ENCODE measurements at regions not wholly inside any gene's neighbourhood (a gene's known extent, or its start where the extent isn't known, plus 50 kb on each side); places are given as distances from the start of the nearest gene placed in this dataset.

DNA sequence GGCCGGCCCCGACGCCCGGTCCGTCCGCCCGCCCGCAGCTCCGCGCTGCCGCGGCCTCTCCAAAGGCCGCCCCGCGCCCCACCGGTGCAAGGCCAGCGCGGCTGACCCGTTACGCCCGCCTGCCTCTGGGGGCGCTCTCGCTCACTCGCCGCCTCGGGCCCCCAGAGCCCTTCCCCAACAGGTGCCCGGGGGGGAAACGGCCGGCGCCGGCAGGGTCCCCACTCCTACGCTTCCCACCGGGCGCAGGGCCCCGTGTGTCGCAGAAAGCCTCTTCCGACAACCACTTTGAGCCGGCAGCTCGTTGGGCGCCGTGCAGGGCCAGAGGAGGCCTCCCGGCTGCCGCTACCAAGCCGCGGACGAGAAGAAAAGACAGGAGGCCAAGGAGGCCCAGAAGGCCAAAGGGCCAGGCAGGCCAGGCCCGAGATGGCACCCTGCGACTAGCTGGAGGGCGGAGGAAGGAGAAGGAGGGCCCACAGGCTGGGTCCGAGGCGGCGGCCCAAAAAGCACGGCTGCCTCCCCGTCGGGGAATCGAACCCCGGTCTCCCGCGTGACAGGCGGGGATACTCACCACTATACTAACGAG, 64.9 kb upstream of the FCGR2A start:
- TF ChIP-seq POLR2A (IDR thresholded peaks at IDR 0.05): no peak
- TF ChIP-seq, protein P1, sequence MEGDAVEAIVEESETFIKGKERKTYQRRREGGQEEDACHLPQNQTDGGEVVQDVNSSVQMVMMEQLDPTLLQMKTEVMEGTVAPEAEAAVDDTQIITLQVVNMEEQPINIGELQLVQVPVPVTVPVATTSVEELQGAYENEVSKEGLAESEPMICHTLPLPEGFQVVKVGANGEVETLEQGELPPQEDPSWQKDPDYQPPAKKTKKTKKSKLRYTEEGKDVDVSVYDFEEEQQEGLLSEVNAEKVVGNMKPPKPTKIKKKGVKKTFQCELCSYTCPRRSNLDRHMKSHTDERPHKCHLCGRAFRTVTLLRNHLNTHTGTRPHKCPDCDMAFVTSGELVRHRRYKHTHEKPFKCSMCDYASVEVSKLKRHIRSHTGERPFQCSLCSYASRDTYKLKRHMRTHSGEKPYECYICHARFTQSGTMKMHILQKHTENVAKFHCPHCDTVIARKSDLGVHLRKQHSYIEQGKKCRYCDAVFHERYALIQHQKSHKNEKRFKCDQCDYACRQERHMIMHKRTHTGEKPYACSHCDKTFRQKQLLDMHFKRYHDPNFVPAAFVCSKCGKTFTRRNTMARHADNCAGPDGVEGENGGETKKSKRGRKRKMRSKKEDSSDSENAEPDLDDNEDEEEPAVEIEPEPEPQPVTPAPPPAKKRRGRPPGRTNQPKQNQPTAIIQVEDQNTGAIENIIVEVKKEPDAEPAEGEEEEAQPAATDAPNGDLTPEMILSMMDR (IDR thresholded peaks at IDR 0.05): peak in 3 of 4 experiments; percentile 4 to 56 (median 54)
- no peak for TF ChIP-seq POLR2AphosphoS5 (IDR thresholded peaks at IDR 0.05)

Measured in gastroesophageal sphincter (tissue), 3 donors.